IPS-20b (cell line): ENCODE measurements at regions not wholly inside any gene's neighbourhood (a gene's known extent, or its start where the extent isn't known, plus 50 kb on each side); places are given as distances from the start of the nearest gene placed in this dataset.
"Not testable (repeated sequence)": the region's sequence is repeated elsewhere in the genome, so short reads cannot be mapped to it uniquely, and the experiment has no call there.

Experiments used
- H3K27ac ChIP-seq: one replicate; pipeline ENCODE4 v1.5.1; 2013; ENCODE audit warnings: low read length
- H3K27me3 ChIP-seq: 2 replicates; pipeline ENCODE4 v1.6.1; 2013; ENCODE audit warnings: mild to moderate bottlenecking, low read length, inconsistent platforms; ENCODE audit not compliant: insufficient read depth
- H3K36me3 ChIP-seq: 2 replicates; pipeline ENCODE4 v1.6.1; 2013; ENCODE audit warnings: low read depth, mild to moderate bottlenecking, inconsistent platforms, low read length, moderate library complexity; ENCODE audit not compliant: insufficient read depth
- H3K4me1 ChIP-seq: 2 replicates; pipeline ENCODE4 v1.6.1; 2013; ENCODE audit warnings: mild to moderate bottlenecking, control low read depth, inconsistent platforms, low read length, moderate library complexity; ENCODE audit not compliant: insufficient read depth
- H3K4me3 ChIP-seq: 2 replicates; pipeline ENCODE4 v1.5.1; 2013; ENCODE audit warnings: mild to moderate bottlenecking, low read length, inconsistent platforms
- H3K9ac ChIP-seq: 2 replicates; pipeline ENCODE4 v1.6.1; 2013; ENCODE audit warnings: low read depth, mild to moderate bottlenecking, inconsistent platforms, low read length, moderate library complexity
- H3K9me3 ChIP-seq: 2 replicates; pipeline ENCODE4 v1.6.1; 2013; ENCODE audit warnings: mild to moderate bottlenecking, low read depth, low read length, inconsistent platforms; ENCODE audit not compliant: insufficient read depth

GRCh38 chr12:25310071-25310470 lies 59.3 kb upstream of the KRAS start:
- H3K4me1 ChIP-seq, H3K27ac ChIP-seq, H3K9ac ChIP-seq, H3K9me3 ChIP-seq, H3K27me3 ChIP-seq, H3K4me3 ChIP-seq, H3K36me3 ChIP-seq: not testable (repeated sequence)

- Histone ChIP-seq H3K27ac (no peak overlapping the region), H3K27me3 (no peaks in the 10 kb centered on the region), H3K4me3 (no peak overlapping the region), H3K4me1 (no peaks in the 10 kb centered on the region), H3K9me3 (no peaks in the 10 kb centered on the region), H3K9ac (no peak overlapping the region), H3K36me3 (no peaks in the 10 kb centered on the region)
Measured at GRCh38 chr12:25308756-25309155, 58.0 kb upstream of the KRAS start.

GRCh38 chr12:25307818-25308217 lies 57.1 kb upstream of the KRAS start:
- H3K4me1 ChIP-seq = no peaks in the 10 kb centered on the region
- no peak overlapping the region for H3K27ac ChIP-seq
- no peaks in the 10 kb centered on the region for H3K36me3 ChIP-seq
- no peaks in the 10 kb centered on the region for H3K9me3 ChIP-seq
- H3K27me3 ChIP-seq = no peaks in the 10 kb centered on the region
- H3K9ac ChIP-seq = no peak overlapping the region
- no peak overlapping the region for H3K4me3 ChIP-seq

- Histone ChIP-seq H3K9me3 (no peaks in the 10 kb centered on the region), H3K27ac (no peak overlapping the region), H3K4me3 (no peak overlapping the region), H3K4me1 (no peaks in the 10 kb centered on the region), H3K9ac (no peak overlapping the region), H3K36me3 (no peaks in the 10 kb centered on the region), H3K27me3 (no peaks in the 10 kb centered on the region)
Measured at GRCh38 chr12:25301798-25302197, 51.1 kb upstream of the KRAS start.
